ENCODE measurements at regions not wholly inside any gene's neighbourhood (a gene's known extent, or its start where the extent isn't known, plus 50 kb on each side); places are given as distances from the start of the nearest gene placed in this dataset.

- no peak for TF ChIP-seq CTCF (conservative IDR thresholded peaks at IDR 0.05)
- no peak overlapping the region for H3K27ac ChIP-seq
These were observed 461.8 kb downstream of the BRD1 start for GRCh38 chr22:49365910-49366309.

- no peak overlapping the region for H3K27ac ChIP-seq
- TF ChIP-seq CTCF (conservative IDR thresholded peaks at IDR 0.05): no peak
These were observed 462.4 kb downstream of the BRD1 start for GRCh38 chr22:49365191-49365837.

- no peak overlapping the region for H3K27ac ChIP-seq
- TF ChIP-seq CTCF (conservative IDR thresholded peaks at IDR 0.05): no peak
These were observed 463.3 kb downstream of the BRD1 start for GRCh38 chr22:49364398-49364797.

GRCh38 chr22:49363526-49364230 is 464.0 kb downstream of the BRD1 start:
- no peak overlapping the region for H3K27ac ChIP-seq
- TF ChIP-seq CTCF (conservative IDR thresholded peaks at IDR 0.05): no peak

- no peak overlapping the region for H3K27ac ChIP-seq
- TF ChIP-seq CTCF (conservative IDR thresholded peaks at IDR 0.05): no peak
These were observed 465.3 kb downstream of the BRD1 start for GRCh38 chr22:49362211-49362839.

GRCh38 chr22:49361164-49361563 is 466.5 kb downstream of the BRD1 start:
- no peak overlapping the region for H3K27ac ChIP-seq

More at GRCh38 chr22:49361164-49361563, 466.5 kb downstream of the BRD1 start:
- no peak for TF ChIP-seq CTCF (conservative IDR thresholded peaks at IDR 0.05)

Data from VCaP (cell line).